Keratinocyte (primary cell): ENCODE measurements at regions not wholly inside any gene's neighbourhood (a gene's known extent, or its start where the extent isn't known, plus 50 kb on each side); places are given as distances from the start of the nearest gene placed in this dataset.

Experiments used
- EZH2 ChIP-seq: IDR thresholded peaks from one replicate; pipeline ENCODE4 v1.6.1; 2012; ENCODE audit warnings: inconsistent platforms, mild to moderate bottlenecking, low read length, moderate library complexity
- TF ChIP-seq, protein P1 (sequence below), 3 experiments: IDR thresholded peaks in 1 of 3; conservative IDR thresholded peaks in 1 of 3; optimal IDR thresholded peaks in 1 of 3; 2 replicates in 2 of 3; 3 replicates in 1 of 3; pipeline versions ENCODE3 to v1.5.1; 2011; ENCODE audit warnings: low read length in 3 of 3, mild to moderate bottlenecking in 3 of 3, moderate library complexity in 2 of 3, control low read depth in 1 of 3, inconsistent platforms in 1 of 3; ENCODE audit not compliant: insufficient read depth in 2 of 3; ENCODE audit errors: extremely low read depth in 1 of 3

DNA sequence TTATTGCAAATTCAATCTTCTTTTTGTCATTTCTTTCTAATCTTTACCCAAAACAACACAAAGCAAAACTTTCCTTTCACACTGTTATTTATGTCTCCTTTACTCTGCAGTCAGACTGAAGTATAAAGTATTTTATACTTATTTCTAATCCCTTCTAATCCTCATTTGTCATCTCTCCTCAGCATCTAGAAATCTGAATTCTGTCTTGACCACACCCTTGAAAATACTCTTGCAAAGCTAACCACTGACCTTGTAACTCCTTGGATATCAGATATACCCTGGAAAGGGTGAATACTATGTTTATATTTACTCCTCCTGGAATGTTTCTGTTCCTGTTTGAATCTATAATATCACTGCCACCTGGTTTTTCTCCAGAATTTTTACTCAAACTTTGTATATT is 481.1 kb downstream of the ZNF385D start:
- TF ChIP-seq EZH2 = no peak
- TF ChIP-seq, protein P1, sequence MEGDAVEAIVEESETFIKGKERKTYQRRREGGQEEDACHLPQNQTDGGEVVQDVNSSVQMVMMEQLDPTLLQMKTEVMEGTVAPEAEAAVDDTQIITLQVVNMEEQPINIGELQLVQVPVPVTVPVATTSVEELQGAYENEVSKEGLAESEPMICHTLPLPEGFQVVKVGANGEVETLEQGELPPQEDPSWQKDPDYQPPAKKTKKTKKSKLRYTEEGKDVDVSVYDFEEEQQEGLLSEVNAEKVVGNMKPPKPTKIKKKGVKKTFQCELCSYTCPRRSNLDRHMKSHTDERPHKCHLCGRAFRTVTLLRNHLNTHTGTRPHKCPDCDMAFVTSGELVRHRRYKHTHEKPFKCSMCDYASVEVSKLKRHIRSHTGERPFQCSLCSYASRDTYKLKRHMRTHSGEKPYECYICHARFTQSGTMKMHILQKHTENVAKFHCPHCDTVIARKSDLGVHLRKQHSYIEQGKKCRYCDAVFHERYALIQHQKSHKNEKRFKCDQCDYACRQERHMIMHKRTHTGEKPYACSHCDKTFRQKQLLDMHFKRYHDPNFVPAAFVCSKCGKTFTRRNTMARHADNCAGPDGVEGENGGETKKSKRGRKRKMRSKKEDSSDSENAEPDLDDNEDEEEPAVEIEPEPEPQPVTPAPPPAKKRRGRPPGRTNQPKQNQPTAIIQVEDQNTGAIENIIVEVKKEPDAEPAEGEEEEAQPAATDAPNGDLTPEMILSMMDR (optimal IDR thresholded peaks at IDR 0.05 in 1 of 3, IDR thresholded peaks at IDR 0.05 in 1 of 3, conservative IDR thresholded peaks at IDR 0.05 in 1 of 3; ENCODE audit: extremely low read depth in 1 of 3, insufficient read depth in 2 of 3, low read length in 3 of 3) = no peak
